Testis (tissue), 2 donors: ENCODE measurements at regions not wholly inside any gene's neighbourhood (a gene's known extent, or its start where the extent isn't known, plus 50 kb on each side); places are given as distances from the start of the nearest gene placed in this dataset.
"Not testable (repeated sequence)": the region's sequence is repeated elsewhere in the genome, so short reads cannot be mapped to it uniquely, and the experiment has no call there.

Experiments used
- DNase-seq: peaks from one replicate; pipeline ENCODE4 v3.0.0-alpha.2; 2019
- H3K27ac ChIP-seq, 2 donors: fragments of 200-600 bp; sonication (generic); one replicate each; pipeline ENCODE4 v1.5.1; 2019
- H3K27me3 ChIP-seq: fragments of 200-600 bp; sonication (generic); one replicate; pipeline ENCODE4 v1.5.1; 2019
- H3K36me3 ChIP-seq: fragments of 200-600 bp; sonication (generic); one replicate; pipeline ENCODE4 v1.5.1; 2017; ENCODE audit warnings: low read depth; ENCODE audit errors: missing control alignments
- H3K4me1 ChIP-seq: fragments of 200-600 bp; sonication (generic); one replicate; pipeline ENCODE4 v1.5.1; 2019
- H3K4me3 ChIP-seq, 2 donors: fragments of 200-600 bp; sonication (generic); one replicate each; pipeline ENCODE4 v1.5.1; 2017 to 2019
- H3K9me3 ChIP-seq: fragments of 200-600 bp; sonication (generic); one replicate; pipeline ENCODE4 v1.5.1; 2017
- POLR2A ChIP-seq: fragments of 450-650 bp; IDR thresholded peaks from one replicate; pipeline ENCODE4 v1.6.1; 2017; ENCODE audit warnings: antibody characterized with exemption, mild to moderate bottlenecking, moderate library complexity
- WGBS, 2 donors: methylation state at CpG; one replicate each; pipeline ENCODE4 v1.1.5; 2018; 5-methylcytosine and 5-hydroxymethylcytosine counted together
- intact Hi-C: fragments of 100-400 bp; cut with DNase I; formaldehyde crosslinking; loops from one replicate; pipeline ENCODE4 v1.15.1; 2023; ENCODE audit warnings: low total_unique reads
- TF ChIP-seq, protein P1 (sequence below), 3 experiments: fragments of 450-650 bp in 2 of 3; fragments of 200-600 bp in 1 of 3; sonication (generic) in 1 of 3; IDR thresholded peaks; one replicate each; pipeline ENCODE4 v1.5.1; 2016 to 2019; ENCODE audit warnings: antibody characterized with exemption in 3 of 3, mild to moderate bottlenecking in 2 of 3, moderate library complexity in 1 of 3

DNA sequence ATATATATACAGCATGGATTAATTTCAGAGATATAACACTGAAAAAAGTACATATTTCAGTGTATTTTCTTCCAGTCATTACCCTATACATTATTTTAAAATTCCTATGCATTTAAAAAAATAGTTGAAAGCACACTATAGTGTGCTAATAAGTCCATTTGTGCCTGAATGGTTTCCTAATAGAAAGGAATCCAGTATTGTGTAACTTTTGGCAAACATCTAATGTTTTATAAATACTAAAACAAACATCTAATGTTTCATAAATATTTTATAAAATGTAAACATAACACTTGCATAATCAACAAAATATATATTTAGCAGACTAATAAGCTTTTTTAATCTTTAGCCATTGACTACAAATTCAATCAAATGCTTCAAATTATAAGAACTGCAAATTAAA lies 126.6 kb upstream of the FIBIN start:
- no peaks in the 10 kb centered on the region for H3K9me3 ChIP-seq
- intact Hi-C loops = no loop called here
- TF ChIP-seq, protein P1, sequence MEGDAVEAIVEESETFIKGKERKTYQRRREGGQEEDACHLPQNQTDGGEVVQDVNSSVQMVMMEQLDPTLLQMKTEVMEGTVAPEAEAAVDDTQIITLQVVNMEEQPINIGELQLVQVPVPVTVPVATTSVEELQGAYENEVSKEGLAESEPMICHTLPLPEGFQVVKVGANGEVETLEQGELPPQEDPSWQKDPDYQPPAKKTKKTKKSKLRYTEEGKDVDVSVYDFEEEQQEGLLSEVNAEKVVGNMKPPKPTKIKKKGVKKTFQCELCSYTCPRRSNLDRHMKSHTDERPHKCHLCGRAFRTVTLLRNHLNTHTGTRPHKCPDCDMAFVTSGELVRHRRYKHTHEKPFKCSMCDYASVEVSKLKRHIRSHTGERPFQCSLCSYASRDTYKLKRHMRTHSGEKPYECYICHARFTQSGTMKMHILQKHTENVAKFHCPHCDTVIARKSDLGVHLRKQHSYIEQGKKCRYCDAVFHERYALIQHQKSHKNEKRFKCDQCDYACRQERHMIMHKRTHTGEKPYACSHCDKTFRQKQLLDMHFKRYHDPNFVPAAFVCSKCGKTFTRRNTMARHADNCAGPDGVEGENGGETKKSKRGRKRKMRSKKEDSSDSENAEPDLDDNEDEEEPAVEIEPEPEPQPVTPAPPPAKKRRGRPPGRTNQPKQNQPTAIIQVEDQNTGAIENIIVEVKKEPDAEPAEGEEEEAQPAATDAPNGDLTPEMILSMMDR (IDR thresholded peaks at IDR 0.05) = no peak
- TF ChIP-seq POLR2A = no peak
- no peaks in the 10 kb centered on the region for H3K27me3 ChIP-seq
- no peak overlapping the region for H3K4me3 ChIP-seq
- H3K36me3 ChIP-seq = no peaks in the 10 kb centered on the region
- no peak for DNase-seq
- no peaks in the 10 kb centered on the region for H3K4me1 ChIP-seq
- no peak overlapping the region for H3K27ac ChIP-seq

- Histone ChIP-seq H3K36me3 (no peaks in the 10 kb centered on the region), H3K4me3 (no peak overlapping the region), H3K27ac (no peak overlapping the region), H3K9me3 (no peaks in the 10 kb centered on the region), H3K27me3 (no peaks in the 10 kb centered on the region), H3K4me1 (no peaks in the 10 kb centered on the region)
- TF ChIP-seq POLR2A = no peak
- TF ChIP-seq, protein P1 (IDR thresholded peaks at IDR 0.05) = no peak
- no peak for DNase-seq
- intact Hi-C loops = no loop called here
- WGBS, 2 donors = 67 to 71% methylated on average over 4 of the region's 4 CpGs
Observed at GRCh38 chr11:26878959-26879581, 114.8 kb upstream of the FIBIN start.

- H3K4me1 ChIP-seq, DNase-seq, H3K36me3 ChIP-seq, H3K27me3 ChIP-seq, H3K4me3 ChIP-seq, H3K27ac ChIP-seq, intact Hi-C loops, H3K9me3 ChIP-seq: not testable (repeated sequence)
- 90% methylated on average over 4 of the region's 4 CpGs; no CpG with 5 or more reads in 1 of the 2 donors for WGBS, 2 donors
Observed at GRCh38 chr11:26882363-26882880, 111.5 kb upstream of the FIBIN start.

DNA sequence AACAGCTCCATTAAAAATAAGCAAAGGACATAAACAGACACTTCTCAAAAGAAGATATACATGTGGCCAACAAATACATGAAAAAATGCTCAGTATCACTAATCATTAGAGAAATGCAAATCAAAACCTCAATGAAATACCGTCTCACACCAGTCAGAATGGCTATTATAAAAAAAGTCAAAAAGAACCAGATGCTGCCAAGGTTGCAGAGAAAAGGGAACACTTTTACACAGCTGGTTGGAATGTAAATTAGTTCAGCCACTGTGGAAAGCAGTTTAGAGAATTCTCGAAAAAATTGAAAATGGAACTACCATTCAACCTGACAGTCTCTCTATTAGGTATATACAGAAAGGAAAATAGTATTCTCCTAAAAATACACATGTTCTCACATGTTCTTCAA lies 102.4 kb upstream of the FIBIN start:
- Histone ChIP-seq H3K27ac (no peak overlapping the region), H3K36me3 (no peaks in the 10 kb centered on the region), H3K4me3 (no peak overlapping the region), H3K27me3 (no peaks in the 10 kb centered on the region), H3K4me1 (no peaks in the 10 kb centered on the region), H3K9me3 (no peaks in the 10 kb centered on the region)
- TF ChIP-seq, protein P1 (IDR thresholded peaks at IDR 0.05) = no peak
- intact Hi-C loops = no loop called here
- no peak for DNase-seq
- WGBS, 2 donors = 45 to 53% methylated on average over 2 of the region's 2 CpGs

- intact Hi-C loops = no loop called here
- no peak overlapping the region for H3K27ac ChIP-seq
- H3K27me3 ChIP-seq = no peaks in the 10 kb centered on the region
- no peaks in the 10 kb centered on the region for H3K36me3 ChIP-seq
- no peaks in the 10 kb centered on the region for H3K4me1 ChIP-seq
- TF ChIP-seq, protein P1 (IDR thresholded peaks at IDR 0.05) = no peak
- TF ChIP-seq POLR2A = no peak
- 31 to 32% methylated on average over 2 of the region's 2 CpGs for WGBS, 2 donors
- DNase-seq = no peak
- H3K4me3 ChIP-seq = no peak overlapping the region
- H3K9me3 ChIP-seq = no peaks in the 10 kb centered on the region
Observed at GRCh38 chr11:26896719-26897118, 97.2 kb upstream of the FIBIN start.
